Smooth muscle cell (in vitro differentiated cells): ENCODE measurements at regions not wholly inside any gene's neighbourhood (a gene's known extent, or its start where the extent isn't known, plus 50 kb on each side); places are given as distances from the start of the nearest gene placed in this dataset.

ENCODE experiments used
- DNase-seq: peaks from one replicate; lab custom pipeline; 2025; ENCODE audit not compliant: unreplicated experiment; lab: John Stamatoyannopoulos, UW
- H2AFZ ChIP-seq: fragments of 200-600 bp; sonication (generic); 2 replicates; pipeline ENCODE4 v1.6.0; 2016; ENCODE audit warnings: antibody characterized with exemption, low read depth, mild to moderate bottlenecking
- H3F3A ChIP-seq: fragments of 200-600 bp; sonication (generic); 2 replicates; pipeline ENCODE4 v1.6.0; 2017; ENCODE audit warnings: antibody characterized with exemption, low read depth
- H3K27ac ChIP-seq: fragments of 200-600 bp; sonication (generic); 2 replicates; pipeline ENCODE4 v1.5.1; 2016; ENCODE audit warnings: low read depth, mild to moderate bottlenecking
- H3K27me3 ChIP-seq: fragments of 200-600 bp; sonication (generic); 2 replicates; pipeline ENCODE4 v1.6.1; 2016; ENCODE audit warnings: low read depth, mild to moderate bottlenecking
- H3K36me3 ChIP-seq: fragments of 200-600 bp; sonication (generic); 2 replicates; pipeline ENCODE4 v1.5.1; 2016; ENCODE audit warnings: low read depth
- H3K4me1 ChIP-seq: fragments of 200-600 bp; sonication (generic); 2 replicates; pipeline ENCODE4 v1.5.1; 2016; ENCODE audit warnings: low read depth
- H3K4me2 ChIP-seq: fragments of 200-600 bp; sonication (generic); 2 replicates; pipeline ENCODE4 v1.6.0; 2016; ENCODE audit warnings: mild to moderate bottlenecking
- H3K4me3 ChIP-seq: fragments of 200-600 bp; sonication (generic); 2 replicates; pipeline ENCODE4 v1.5.1; 2016; ENCODE audit warnings: mild to moderate bottlenecking
- H3K79me2 ChIP-seq: fragments of 200-600 bp; sonication (generic); 2 replicates; pipeline ENCODE4 v1.6.0; 2016; ENCODE audit warnings: low read depth, mild to moderate bottlenecking
- H3K9ac ChIP-seq: fragments of 200-600 bp; sonication (generic); 2 replicates; pipeline ENCODE4 v1.6.0; 2016; ENCODE audit warnings: low read depth
- H3K9me3 ChIP-seq: fragments of 200-600 bp; sonication (generic); replicated peaks from 2 replicates; pipeline ENCODE4 v1.5.1; 2016; ENCODE audit warnings: low read depth
- H4K20me1 ChIP-seq: fragments of 200-600 bp; sonication (generic); 2 replicates; pipeline ENCODE4 v1.6.0; 2016; ENCODE audit warnings: low read depth
- CTCF ChIP-seq: fragments of 200-600 bp; sonication (generic); IDR thresholded peaks from 2 replicates; pipeline ENCODE4 v1.5.1; 2017; ENCODE audit warnings: borderline replicate concordance, mild to moderate bottlenecking, antibody characterized with exemption; ENCODE audit not compliant: insufficient read depth, poor library complexity, severe bottlenecking
- WGBS: methylation state at CpG from one replicate; pipeline ENCODE4 v1.1.7; 2016; ENCODE audit warnings: low lambda C conversion rate; 5-methylcytosine and 5-hydroxymethylcytosine counted together

- 73% methylated on average over 3 of the region's 3 CpGs for WGBS
- Histone ChIP-seq H2AFZ (no peak overlapping the region), H3K9ac (no peak overlapping the region)
Measured at GRCh38 chr5:93257616-93258015, 323.4 kb downstream of the NR2F1-AS1 start.

GRCh38 chr5:93255796-93256195 lies 325.2 kb downstream of the NR2F1-AS1 start:
- no peak overlapping the region for H3K9ac ChIP-seq
- no peak overlapping the region for H3K4me3 ChIP-seq
- H2AFZ ChIP-seq: no peak overlapping the region
- no peaks in the 10 kb centered on the region for H3K79me2 ChIP-seq
- H3K27ac ChIP-seq: no peak overlapping the region
- no peak overlapping the region for H3K4me2 ChIP-seq
- no peaks in the 10 kb centered on the region for H3K27me3 ChIP-seq
- no peaks in the 10 kb centered on the region for H3K4me1 ChIP-seq
- no peaks in the 10 kb centered on the region for H3K36me3 ChIP-seq
- no peaks in the 10 kb centered on the region for H3K9me3 ChIP-seq
- H4K20me1 ChIP-seq: no peaks in the 10 kb centered on the region
- no peaks in the 10 kb centered on the region for H3F3A ChIP-seq
- no peak for TF ChIP-seq CTCF
- DNase-seq: no peak

More at GRCh38 chr5:93257616-93258015, 323.4 kb downstream of the NR2F1-AS1 start:
- Histone ChIP-seq H3K36me3 (no peaks in the 10 kb centered on the region), H3K79me2 (no peaks in the 10 kb centered on the region), H3K27me3 (no peaks in the 10 kb centered on the region), H3K27ac (no peak overlapping the region), H3F3A (no peaks in the 10 kb centered on the region), H3K4me3 (no peak overlapping the region), H4K20me1 (no peaks in the 10 kb centered on the region), H3K4me2 (no peak overlapping the region), H3K4me1 (no peaks in the 10 kb centered on the region), H3K9me3 (no peaks in the 10 kb centered on the region)
- no peak for DNase-seq
- TF ChIP-seq CTCF: no peak

GRCh38 chr5:93252165-93252564 lies 328.9 kb downstream of the NR2F1-AS1 start:
- H3K36me3 ChIP-seq: no peaks in the 10 kb centered on the region

More at GRCh38 chr5:93252165-93252564, 328.9 kb downstream of the NR2F1-AS1 start:
- H2AFZ ChIP-seq: no peak overlapping the region
- no peaks in the 10 kb centered on the region for H4K20me1 ChIP-seq
- H3K27me3 ChIP-seq: no peaks in the 10 kb centered on the region
- H3K9me3 ChIP-seq: no peaks in the 10 kb centered on the region
- TF ChIP-seq CTCF: no peak
- peaks cover 20% of the 10 kb centered on the region for H3K4me1 ChIP-seq
- H3K79me2 ChIP-seq: no peaks in the 10 kb centered on the region
- H3K9ac ChIP-seq: no peak overlapping the region
- WGBS: 79% methylated on average over 4 of the region's 4 CpGs
- no peaks in the 10 kb centered on the region for H3F3A ChIP-seq
- H3K4me3 ChIP-seq: no peak overlapping the region
- no peak overlapping the region for H3K27ac ChIP-seq
- DNase-seq: no peak
- H3K4me2 ChIP-seq: no peak overlapping the region
